Stimulated activated CD4-positive, alpha-beta T cell treated with anti-CD3 and anti-CD28 coated beads, Interleukin-2, amount 100 ng/mL, for 4 hours (primary cell): ENCODE measurements at regions not wholly inside any gene's neighbourhood (a gene's known extent, or its start where the extent isn't known, plus 50 kb on each side); places are given as distances from the start of the nearest gene placed in this dataset.

Source experiments
- DNase-seq: peaks from one replicate; pipeline ENCODE4 v3.0.0-alpha.2; 2020; ENCODE audit warnings: low read depth

DNA sequence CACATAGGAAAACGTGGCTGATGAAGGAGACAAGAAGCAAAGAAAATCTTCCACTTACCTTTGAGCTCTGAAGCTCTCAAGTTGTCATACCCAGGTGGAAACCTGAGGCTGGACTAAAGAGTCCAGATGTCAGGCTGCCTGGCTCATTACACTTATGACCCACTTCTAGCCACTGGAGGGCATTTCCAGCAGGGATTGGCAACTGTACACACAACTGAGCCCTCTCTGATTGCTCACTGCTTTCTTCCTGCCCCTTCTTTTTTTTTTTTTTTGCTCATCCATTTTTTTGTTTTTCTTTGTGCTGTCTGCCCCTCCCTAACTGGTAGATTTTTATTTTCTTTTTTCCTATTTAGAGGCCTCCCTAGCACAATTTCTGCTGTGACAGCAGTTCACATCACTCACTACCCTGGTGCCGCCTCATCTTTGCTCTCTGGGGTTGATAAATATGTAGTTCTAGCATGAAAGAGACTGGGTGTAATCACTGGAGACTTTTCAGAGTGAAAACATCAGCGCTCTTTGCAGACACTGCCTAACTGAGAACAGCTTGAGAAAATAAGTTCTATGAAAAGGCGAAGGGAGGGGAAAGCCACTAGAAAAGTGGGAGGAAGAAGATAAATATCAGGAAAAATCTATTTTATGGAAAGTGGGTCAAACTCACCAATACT is 334.5 kb downstream of the NUF2 start:
- DNase-seq, result no peak

DNA sequence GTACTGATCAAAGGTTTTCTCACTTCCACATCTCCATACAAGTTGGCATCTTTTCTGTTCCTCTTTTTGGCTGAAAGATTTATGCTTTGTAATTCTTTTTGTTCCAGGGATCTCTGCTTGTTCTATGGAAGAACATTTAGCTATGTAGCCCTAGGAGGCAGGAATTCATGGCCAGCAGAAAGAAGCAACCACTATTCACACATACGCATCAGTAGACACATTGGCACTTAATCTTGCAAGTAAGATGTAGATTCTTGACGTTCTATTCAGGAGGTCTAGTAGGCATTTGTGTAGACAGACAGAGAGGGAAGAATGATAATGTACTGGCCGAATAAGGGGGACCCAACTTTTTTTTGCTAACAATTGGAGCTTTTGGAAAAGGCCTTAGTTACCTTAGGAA is 336.0 kb downstream of the NUF2 start:
- DNase-seq, result no peak

DNA sequence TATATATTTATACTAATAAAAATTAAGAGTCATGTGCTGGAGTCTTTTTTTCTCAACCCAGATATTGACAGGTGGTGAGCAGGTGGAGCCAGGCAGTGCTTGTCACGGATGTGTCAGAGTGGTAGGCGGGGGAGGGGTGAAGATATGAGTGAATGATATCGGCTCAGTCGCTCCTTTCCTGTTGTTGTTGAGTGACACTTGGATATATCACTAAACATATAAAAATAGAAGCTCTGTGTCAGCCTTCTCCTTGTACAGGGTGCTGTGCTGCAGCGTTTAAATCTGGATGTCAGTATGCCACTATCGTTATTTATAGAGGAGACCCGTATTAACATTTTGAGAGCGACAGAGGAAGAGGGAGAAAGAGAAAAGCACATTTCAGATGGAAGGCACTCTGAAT is 339.6 kb downstream of the NUF2 start:
- DNase-seq, result no peak

DNA sequence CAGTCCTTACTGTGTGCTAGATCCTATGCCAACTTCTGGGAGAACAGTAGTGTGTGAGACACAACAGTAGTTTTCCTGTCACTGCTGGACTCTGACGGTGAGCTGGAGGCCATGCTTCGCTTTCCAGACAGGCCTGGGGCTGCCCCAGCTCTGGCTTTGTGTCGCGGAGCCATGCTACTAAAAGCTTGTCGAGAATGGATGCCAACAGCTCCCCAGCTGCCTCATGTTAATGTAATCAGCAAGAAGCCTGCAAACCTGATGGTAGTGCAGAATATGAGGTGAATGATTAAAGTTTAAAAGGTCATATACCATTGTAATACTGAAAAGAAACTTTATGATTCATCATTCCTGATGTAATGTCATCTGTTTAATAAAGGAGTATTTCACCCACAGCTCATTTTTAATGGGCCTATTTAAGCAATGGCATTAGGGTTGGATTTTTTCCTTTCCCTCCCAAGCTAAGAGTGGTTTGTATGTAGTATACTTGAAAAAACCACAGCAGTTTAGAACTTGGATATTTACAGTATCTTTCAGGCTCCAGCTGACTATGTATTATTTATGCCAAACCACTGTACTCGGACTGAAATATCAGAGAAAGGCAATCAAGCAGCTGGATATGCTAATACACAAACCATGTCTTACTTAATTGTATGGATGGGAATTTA is 343.0 kb downstream of the NUF2 start:
- DNase-seq, result no peak

DNA sequence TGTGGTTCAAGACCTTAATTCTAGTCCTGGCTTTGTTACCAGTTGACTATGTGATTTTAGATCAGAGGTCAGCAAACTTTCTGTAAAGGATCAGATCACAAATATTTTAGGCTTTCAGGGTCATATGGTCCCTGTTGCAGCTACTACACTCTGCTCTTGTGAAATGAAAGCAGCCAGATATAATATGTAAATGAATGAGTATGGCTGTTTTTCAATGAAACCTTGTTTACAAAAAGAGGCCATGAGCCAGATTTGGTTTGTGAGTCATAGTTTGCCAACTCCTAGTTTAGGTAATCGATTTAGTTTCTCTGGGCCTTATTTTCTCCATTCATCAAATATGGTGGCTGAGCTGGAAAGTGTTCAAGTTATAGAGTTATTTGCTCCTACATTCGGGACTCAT is 346.7 kb downstream of the NUF2 start:
- no peak for DNase-seq

DNA sequence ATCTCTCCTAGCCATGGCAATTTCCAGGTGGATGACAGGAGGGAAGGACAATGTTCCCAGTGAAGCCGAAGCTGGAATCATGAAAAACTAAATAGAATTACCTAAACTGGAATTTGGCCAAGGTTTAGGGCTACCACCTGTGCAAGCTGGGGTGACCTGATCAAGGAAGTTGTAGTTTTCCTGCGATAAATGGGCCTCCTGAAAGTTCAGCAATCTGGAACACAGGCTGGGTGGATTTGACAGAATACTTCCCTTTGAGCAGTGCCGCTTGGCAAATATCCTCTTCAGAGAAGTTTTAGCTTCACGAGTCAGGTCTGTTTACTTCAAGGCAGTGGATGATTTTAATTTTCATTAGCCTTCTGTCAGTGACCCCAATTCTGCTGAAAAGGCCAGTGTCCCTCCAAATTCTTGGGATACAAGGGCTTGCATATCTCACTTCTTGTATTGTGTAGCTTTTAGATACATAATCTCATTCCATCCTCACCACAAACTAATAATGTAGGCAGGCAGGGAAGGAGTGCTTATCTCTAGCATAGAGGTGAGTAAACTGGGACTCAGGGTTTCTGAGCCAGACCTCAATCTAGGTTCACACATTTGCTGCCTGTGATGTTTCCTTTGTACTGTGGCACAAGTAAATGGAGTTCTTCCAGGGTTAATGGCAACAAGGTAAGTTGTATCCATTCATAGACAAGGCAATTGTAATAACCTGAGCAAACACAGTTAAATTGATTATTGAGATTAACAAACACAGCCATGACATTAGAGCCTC is 349.4 kb downstream of the NUF2 start:
- no peak for DNase-seq

DNA sequence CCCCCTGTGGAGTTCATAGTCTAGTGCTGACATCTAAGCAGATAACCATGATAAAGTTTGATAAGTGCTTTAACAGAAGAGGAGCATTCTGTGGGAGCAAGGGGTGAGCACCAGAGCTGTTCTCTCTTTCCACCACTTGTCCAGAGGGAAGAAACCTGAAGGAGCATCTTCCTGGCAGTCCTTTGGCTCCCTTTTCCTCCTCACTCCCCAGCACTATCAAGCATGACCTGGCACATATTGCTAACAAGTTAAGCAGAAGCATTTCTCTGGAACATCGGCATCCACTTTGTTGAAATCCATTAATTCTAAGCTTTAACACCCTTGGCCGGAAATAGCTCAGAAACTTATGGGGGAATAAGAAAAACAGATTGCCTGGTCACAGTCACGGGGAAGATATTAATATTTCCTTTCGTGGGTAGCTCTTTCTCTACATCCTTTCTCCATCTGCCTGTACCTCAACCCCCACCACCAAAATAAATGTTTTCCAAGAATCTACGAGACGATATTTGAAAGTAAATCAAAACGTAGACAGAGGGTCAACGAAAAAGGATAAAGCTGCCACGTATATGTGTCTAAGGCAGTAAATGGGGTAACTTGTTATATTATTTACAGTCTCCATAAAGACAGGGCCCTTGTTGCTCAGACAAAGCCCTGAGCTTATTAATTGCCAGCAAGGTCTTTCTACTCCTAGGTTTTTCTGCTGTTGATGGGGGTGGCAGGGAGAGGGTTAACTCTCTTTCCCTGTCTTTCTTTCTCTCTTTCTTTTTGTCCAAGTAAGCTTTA is 351.4 kb downstream of the NUF2 start:
- DNase-seq, result no peak

DNA sequence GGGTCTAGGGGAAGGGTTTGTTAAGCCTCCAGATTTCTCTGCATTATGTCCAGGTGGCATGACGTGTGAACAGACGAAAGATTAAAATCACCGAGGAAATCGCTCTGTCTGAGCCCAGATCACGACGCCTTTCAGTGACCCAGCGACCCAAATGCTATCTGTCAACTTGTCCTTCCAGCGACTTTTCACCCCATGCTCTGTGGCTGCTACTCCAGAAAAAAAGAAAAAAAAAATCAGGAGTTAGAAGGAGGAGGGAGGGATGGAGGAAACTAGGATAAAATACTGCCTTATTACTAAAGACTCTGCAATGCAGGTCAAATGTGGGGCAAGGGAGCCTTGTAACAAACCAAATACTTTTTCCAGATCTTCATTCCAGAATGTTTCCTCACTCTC is 352.0 kb downstream of the NUF2 start:
- DNase-seq, result no peak

DNA sequence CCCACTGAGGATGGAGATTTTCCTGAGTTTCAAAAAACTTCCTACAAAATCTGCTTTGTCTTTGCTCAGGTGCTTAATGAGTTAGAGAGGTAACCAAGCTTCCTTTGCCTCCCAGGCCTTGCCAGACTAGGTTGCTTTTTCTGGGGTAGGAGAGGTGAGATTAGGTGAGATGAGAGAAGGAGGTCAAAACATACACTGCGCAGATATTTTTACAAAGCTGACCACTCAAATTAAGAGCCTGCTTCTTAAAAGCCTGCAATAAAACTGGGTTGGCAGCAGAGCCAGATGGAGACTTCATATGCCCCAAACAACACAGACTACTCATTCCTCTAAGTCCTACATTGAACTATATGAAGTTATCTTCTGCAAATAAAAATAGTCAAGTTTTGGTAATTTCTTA is 352.5 kb downstream of the NUF2 start:
- no peak for DNase-seq

DNA sequence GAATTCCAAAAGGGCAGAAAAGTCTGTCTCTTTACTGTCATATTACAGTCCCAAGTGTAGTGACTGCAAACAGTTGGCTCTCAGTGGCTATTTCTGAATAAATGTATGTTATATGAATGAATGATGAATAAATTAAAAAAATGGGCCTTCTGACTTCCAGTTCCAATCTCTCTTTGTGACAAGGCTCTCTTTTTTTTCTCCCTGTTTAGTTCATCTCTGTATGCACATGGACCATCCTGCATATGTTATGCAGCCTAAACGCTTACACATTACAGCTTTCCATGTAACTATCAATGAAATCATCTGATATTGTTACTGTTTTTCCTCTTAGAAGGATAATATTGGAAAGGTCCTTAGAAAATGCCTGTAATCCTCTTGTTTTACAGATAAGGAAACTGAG is 363.0 kb downstream of the NUF2 start:
- DNase-seq, result no peak

DNA sequence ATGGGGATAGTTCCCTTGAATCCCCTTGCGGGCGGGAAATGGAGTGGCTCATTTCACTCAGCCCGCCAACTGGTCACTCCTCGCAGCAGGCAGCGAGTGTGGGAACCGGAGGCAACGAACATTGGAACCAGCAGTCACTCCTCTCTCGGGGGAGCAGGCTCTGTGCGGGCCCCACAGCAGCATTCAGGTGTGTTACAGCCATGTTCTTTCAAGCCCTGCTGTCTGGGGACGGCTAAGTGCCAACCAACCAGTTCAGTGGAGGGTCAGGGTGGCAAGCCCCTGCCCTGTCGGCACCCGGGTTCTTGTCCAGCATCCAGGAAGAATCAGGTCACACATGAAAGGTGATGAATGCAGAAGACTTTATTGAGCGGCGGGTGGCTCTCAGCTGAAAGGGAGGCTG is 370.5 kb downstream of the NUF2 start:
- no peak for DNase-seq

DNA sequence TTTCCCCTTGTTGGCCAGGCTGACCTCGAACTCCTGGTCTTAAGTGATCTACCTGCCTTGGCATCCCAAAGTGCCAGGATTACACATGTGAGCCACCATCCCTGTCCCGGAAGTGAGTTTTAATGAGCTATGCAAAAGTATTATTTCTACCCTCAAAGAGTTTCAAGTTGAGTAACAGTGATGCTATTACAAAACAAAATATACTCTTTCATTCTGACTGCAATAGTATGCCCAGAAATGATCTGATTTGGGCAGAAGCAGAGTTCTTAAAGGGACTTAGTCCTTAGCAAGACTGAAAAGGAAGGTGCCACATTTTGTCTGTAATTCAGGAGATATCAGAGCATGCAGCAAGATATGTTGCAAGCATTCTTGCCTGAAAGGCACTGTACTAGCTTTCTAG is 375.4 kb downstream of the NUF2 start:
- no peak for DNase-seq

DNA sequence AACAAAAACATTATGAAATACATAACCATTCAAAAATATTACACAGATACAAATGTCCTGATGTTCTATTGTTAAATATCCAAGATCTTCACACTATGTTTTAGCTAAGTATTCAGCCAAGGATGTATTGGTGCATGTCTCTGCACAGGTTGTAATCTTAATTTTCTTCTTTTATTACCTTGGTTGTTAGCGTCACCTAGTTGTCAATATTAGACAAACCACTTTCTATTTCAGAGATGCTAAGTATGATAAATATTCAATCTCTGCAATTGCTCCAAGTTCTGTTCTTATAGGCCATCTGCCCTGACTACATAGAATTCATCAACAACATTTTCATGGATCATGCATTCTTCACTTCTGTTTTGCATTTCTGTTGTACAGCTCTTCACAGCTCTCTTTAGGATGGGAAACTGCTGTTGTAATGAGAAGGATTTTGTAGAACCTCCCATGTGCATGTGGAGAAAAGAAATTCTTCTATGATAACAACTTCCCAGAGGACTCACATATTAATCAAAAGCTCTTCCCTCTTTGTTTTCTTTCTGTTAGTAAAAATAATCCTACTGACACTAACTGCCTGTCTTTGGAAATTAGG is 380.1 kb downstream of the NUF2 start:
- no peak for DNase-seq

DNA sequence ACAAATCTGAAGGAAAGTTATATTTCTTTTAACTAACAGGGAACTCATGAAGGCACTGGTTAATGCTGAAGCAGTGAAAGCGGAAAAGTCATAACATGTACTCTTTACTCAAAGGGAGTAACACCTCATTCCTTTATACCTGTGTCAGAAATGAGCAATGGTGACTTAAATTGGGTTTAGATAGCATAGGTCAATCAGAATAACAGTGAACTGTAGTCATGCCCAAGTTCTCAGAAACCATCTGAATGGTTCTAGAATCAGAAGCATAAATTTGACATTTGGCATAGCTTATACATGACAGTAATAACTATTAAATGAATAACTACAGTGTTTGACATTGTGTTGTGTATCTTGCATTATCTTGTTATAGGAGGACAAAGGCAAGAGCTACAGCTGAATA is 382.0 kb downstream of the NUF2 start:
- DNase-seq, result no peak

DNA sequence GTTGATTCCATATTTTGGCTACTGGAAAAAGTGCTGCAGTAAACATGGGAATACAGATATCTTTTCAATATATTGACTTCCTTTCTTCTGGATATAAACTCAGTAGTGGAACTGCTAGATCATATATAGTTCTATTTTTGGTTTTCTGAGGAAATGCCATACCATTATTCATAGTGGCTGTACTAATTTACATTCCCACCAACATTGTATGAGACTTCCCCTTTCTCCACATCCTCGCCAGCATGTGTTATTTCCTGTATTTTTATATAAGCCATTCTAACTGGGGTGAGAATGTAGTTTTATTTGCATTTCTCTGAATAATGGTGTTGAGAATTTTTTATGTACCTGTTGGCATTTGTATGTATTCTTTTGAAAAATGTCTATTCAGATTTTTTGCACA is 385.2 kb downstream of the NUF2 start:
- no peak for DNase-seq

DNA sequence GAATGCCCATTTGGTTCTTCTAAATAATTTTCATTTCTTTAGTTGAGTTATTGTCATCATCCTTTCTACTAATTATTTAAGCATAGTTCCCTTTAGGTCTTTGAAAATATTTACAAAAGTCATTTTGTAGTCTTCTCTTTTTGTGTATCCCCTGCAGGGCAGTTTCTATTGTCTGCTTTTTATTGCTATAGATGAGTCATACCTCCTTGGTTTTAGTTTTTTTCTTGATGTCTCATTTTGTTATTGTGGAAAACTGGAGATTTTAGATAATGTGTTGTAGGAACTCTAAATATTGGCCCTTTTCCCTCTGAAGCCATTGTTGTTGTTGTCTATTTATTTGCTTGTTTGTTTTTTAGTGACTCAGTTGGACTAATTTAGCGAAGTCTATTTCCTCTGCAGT is 387.9 kb downstream of the NUF2 start:
- no peak for DNase-seq

DNA sequence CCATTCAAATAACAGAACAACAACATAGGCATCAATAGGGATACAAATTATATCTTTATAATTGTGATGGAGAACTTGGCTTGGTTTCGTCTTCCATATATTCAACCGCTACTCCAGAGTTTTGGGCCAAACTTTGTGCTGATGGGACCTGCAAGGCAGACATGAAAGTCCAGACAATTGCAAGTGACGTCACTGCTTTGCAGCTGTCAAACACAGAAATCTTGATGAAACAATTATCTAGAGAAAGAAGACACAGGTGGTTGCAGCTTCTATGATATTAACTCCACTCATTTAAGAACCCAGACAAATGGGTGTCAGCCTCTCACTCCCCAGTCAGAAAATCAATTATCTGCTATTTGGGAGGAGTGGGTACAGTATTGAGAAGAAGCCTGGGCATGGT is 390.6 kb downstream of the NUF2 start:
- DNase-seq, result no peak

DNA sequence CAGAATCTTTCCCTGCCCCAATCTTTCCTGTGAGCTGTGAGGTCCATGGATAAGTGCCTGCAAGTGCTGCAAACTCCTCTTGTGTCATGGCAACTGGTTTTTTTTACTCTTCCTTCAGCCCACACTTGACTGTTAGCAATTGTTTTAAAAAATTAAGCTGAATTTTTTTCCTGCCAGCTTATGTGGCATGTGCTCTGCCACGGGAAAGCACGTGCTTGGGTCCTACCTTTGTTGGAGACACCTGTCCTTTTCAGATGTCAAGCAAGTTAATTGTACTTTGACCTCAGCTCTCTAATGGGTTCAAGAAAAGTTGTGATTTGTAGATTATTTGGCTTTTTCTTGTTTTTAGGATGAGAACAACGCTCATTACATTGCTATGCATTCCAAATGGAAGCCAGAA is 398.5 kb downstream of the NUF2 start:
- DNase-seq, result no peak

DNA sequence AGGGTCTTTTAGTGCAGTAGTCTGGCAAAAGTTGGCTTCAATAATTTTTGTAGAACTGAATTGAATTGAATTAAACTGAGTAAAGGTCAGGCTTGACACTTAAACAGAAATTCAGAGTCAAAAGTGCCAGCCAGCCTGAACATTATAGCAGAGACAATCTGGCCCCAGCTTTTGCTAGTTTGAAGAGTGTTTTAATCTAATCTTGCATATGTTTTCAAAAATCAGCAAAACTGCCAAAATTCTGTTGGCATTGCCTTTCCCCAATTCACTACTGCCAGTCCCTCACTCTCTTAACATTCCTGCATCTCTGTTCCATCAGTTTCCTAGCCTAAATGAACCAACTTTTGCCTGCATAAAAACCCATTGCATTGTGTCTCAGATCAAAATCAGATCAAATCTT is 403.8 kb downstream of the NUF2 start:
- no peak for DNase-seq

DNA sequence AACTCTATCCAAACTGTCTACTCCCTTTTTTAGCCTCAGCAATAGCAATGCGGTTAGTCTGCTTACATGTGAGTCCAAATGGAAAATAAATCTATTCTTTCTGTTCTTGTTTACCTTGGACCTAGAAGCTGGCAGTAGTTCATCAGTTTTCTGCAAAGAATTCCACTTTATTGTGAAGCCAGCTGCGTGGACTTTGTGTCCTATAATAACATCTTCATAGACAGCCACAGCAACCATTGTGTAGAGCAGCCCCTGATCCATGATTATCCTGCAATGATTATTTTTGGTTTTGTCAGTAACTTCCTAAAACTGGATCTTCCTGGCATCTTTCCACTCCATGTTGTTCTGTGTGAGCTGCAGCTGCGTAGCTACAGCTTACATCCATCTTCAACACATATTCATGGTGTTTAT is 408.7 kb downstream of the NUF2 start:
- DNase-seq, result no peak

DNA sequence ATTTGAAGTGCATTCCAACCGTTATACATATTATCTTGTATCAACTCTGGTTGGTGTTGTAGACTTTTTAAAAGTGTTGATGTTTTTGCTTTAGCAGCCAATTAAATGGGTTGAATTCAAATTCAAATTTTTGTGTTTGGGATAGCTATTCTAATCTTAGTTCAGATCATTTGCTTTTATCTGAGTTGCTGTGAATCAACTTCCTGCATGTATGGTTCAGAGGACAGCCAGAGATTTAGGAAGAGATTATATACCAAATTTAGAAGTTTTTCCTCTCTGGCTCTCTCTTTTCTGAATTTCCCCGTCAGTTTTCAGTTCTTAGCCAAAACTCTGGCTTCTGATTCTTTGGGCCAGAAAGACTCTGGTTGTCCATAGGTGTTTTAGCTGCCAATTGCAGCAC is 415.5 kb downstream of the NUF2 start:
- DNase-seq, result no peak

DNA sequence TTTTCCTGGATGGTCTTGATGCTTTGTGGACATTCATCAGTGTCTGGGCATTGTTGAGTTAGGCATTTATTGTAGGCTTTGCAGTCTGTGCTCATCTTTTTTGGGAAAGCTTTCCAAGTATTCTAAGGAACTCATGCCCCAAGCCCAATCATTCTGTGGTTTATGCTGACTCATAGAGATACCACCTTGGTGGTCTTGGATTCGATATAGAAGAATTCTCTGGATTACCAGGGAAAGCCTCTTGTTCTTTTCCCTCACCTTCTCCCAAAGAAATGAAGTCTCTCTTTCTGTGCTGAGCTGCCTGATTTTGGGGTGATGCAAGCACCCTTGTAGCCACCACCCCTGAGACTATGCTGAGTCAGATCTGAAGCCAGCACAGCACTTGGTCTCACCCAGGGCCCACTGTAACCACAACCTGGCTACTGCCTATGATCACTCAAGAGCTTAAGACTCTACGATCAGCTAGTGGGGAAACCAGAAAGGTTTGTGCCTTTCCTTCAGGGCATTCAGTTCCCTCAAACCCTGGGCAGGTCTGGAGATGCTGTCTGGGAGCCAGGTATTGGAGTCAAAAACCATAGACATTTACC is 422.6 kb downstream of the NUF2 start:
- no peak for DNase-seq
